Pons (tissue), 1 donor: ENCODE measurements at regions not wholly inside any gene's neighbourhood (a gene's known extent, or its start where the extent isn't known, plus 50 kb on each side); places are given as distances from the start of the nearest gene placed in this dataset.

Source experiments
- DNase-seq: peaks from one replicate; pipeline ENCODE4 v3.0.0-alpha.2; 2016; ENCODE audit warnings: low spot score

DNA sequence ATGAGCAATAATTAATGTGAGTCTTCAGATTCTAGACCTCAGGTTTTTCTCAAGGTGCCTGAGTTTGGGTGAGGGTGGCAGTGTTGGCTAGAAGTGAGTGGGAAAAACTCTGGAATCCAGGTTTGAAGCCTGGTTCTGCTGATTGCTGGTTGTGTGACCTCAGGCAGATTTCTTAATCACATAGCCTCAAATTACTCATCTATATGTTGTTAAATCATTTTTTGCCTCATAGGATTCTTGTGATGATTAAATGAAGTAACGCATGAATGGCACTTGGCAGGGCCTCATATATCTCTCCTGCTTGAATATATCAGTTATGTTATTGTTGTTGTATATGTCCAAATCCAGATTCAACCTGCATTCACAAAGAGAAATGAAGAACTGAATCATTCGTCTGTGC is 60.5 kb downstream of the NR2F2 start:
- DNase-seq, result no peak

- DNase-seq, result no peak
Observed at GRCh38 chr15:96392380-96393208, 62.1 kb downstream of the NR2F2 start.

GRCh38 chr15:96393209-96393513 is 62.7 kb downstream of the NR2F2 start:
- no peak for DNase-seq

DNA sequence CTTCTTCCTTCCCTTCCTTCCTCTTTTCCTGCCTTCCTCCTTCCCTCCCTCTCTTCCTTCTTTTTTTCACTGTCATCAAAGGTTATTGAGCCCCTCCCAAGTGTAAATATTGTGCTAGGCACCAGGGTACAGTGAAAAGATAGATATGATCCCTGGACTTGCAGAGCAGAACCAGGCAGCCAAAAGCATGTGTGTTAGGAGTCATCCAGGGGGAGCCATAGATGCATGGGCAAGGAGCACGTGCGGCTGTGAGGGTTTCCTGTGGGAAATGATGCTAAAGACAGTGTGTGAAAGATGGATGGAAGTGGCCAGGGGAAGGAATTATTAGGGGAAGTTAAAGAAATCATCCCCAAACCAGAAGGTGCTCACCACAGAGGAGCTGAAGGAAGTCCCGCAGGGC is 65.2 kb downstream of the NR2F2 start:
- no peak for DNase-seq

GRCh38 chr15:96398776-96399175 is 68.3 kb downstream of the NR2F2 start:
- DNase-seq, result no peak

GRCh38 chr15:96402403-96402802 is 71.9 kb downstream of the NR2F2 start:
- DNase-seq, result no peak

DNA sequence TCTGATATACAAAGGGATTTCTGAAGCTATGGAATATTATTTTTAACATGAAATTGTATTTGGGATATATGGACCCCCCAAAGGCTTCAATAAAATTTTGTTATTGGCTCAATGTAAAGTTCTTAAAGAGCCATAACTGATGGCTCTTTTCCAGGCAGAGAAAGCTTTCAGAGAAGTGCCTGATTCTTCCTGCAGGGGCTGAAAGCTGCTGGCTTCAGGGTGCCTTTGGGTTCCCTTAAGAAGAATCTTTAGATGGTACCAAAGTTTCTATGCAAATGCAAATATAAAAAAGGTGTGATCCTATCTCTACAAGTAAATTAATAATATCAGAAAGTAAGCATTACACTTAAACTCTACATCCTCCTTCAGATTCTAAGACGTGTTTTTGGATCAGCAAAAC is 72.6 kb downstream of the NR2F2 start:
- DNase-seq, result no peak

GRCh38 chr15:96403932-96404331 is 73.4 kb downstream of the NR2F2 start:
- DNase-seq, result no peak

GRCh38 chr15:96404560-96404959 is 74.1 kb downstream of the NR2F2 start:
- no peak for DNase-seq

GRCh38 chr15:96406291-96406690 is 75.8 kb downstream of the NR2F2 start:
- DNase-seq, result no peak

DNA sequence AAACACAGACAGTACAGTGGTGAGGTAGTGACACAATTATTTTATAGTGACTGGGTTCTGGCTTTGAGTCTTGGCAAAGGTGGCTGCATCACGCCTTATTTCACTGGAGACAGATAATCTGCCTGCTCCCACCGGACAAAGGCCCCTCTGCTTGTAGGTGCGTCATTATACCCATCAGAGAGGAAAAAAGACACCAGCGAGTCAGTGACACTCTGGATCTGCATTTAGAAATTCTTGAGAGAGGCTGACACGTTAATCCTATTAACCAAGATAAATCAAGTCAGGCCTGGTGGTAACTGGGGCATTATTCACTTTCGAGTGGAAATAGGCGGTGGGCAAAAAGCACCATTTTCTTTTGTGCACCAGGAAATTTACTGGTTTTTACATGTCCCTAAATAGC is 76.2 kb downstream of the NR2F2 start:
- no peak for DNase-seq

DNA sequence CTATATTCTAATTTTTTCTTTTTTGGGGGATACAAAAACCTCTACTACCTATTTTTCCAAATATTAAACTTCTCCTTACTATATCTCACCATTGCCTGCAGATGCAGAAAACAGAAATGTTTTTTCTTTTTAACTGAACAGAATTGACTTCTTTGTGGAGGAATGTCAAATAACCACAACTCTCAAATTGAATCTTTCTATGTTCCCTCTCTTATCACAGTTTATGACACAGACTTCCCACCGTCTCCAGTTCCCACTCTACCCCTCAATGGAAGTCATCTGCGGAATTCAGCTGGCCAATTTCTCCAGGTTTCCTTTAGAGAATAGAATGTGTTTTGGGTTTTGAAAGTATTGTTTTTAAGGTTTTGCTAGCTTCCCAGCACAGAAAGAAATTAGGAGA is 77.0 kb downstream of the NR2F2 start:
- DNase-seq, result no peak

DNA sequence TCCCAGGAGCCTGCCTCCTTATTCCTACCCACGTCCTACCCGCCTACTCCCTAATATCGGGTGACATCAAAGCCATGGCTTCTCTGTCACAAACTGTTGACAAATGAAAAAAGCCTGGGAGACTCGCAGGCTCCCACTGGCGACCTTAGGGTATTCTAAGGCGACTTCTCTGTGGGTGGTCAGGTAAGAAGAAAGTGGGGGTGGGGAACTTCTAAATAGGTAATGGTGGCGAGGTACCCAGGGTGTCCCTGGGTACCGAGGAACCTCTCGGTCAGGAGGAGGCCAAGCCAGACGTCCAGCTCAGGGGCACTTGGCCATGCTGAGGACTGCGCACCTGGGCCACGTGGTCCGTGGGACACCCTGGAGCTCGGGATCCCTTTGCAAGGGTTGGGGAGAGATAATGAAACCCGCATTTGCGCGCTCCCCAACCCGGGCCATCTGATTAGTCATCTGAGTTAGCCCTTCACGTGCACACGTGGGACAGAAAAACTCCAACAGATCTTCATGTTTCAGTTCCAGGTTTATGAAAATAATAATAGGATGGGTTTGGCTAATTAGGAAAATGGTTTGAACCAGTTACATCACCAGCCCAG is 78.2 kb downstream of the NR2F2 start:
- DNase-seq, result no peak

GRCh38 chr15:96409215-96410138 is 79.0 kb downstream of the NR2F2 start:
- DNase-seq, result no peak

- no peak for DNase-seq
Observed at GRCh38 chr15:96410175-96411055, 79.9 kb downstream of the NR2F2 start.

- DNase-seq, result no peak
Observed at GRCh38 chr15:96411056-96412031, 80.8 kb downstream of the NR2F2 start.

DNA sequence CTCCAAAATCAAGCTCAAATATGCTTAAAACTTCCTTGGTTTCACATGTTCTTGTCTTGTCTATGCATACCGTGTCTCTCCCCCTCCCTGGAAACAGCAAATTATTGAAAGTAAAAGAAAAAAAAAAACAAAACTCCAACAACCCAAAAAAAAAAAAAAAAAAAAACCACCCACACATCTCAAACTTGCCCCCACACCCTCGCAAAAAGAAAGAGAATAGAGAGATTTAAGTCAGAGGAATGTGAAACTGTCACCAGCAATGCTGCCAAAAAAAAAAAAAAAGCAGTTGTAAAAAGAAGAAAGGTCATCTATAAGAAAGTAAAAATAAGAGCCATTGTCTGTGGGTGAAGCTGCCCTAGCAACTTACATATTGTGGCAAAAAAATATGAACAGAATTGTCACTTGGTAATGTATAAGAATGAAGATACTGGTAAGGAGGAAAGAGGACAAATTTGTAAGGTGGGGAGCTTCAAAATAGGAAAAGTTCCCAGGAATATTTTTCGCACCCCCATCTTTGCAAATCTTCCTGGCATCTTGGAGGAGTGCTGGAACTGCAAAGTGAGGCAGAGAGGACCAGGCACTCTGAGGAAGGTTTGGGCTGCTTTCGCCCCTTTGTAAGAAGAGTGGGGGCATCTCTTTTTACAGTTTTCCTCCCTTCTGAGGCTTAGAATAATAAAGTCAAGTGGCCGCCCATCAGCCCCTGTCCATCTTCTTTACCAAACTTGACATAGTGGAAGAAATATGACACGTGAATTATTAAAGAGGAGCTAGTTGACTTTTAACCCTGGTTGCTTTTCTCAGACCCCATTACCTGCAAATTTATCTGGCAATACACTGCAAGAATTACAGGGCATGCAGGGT is 81.8 kb downstream of the NR2F2 start:
- no peak for DNase-seq

- DNase-seq, result no peak
Observed at GRCh38 chr15:96412906-96413231, 82.4 kb downstream of the NR2F2 start.

DNA sequence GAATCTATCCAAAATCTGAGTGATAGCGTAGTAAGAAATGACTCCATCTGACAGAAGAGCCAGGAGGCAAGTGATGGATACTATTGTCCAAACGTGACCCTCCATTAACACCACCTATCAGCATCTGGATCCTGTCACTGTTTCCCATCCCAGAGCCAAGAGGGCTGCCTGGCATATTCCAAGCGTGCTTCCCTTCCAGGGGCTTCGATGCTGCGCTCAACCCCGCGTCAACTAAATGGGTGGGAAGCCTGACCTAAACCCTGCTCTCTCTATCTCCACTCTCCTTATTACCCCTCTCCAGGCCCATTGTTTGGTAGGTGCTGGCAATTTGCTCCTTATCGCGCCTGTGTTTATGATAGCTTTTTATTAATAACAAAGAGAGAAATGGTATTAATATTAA is 83.2 kb downstream of the NR2F2 start:
- no peak for DNase-seq

GRCh38 chr15:96414875-96415274 is 84.4 kb downstream of the NR2F2 start:
- DNase-seq, result no peak
